Stomach (tissue), 4 donors: ENCODE measurements at regions not wholly inside any gene's neighbourhood (a gene's known extent, or its start where the extent isn't known, plus 50 kb on each side); places are given as distances from the start of the nearest gene placed in this dataset.

ENCODE experiments used
- EP300 ChIP-seq: sonication (generic); formaldehyde crosslinking; IDR thresholded peaks from one replicate; pipeline ENCODE4 v1.6.1; 2017; ENCODE audit warnings: antibody characterized with exemption
- POLR2A ChIP-seq, 4 donors: fragments of 450-650 bp; IDR thresholded peaks; one replicate each; pipeline ENCODE4 v1.6.1; 2016; ENCODE audit warnings: antibody characterized with exemption in 4 of 4, control low read depth in 2 of 4, mild to moderate bottlenecking in 1 of 4, moderate library complexity in 1 of 4
- POLR2AphosphoS5 ChIP-seq, 3 donors: sonication (generic); formaldehyde crosslinking; IDR thresholded peaks; one replicate each; pipeline ENCODE4 v1.6.1; 2016; ENCODE audit warnings: antibody characterized with exemption in 3 of 3
- TF ChIP-seq, protein P1 (sequence below), 7 experiments: fragments of 450-650 bp in 4 of 7; fragments of 200-600 bp in 3 of 7; sonication (generic) in 3 of 7; IDR thresholded peaks; one replicate each; pipeline ENCODE4 v1.5.1; 2016 to 2019; ENCODE audit warnings: antibody characterized with exemption in 7 of 7, control low read depth in 2 of 7, mild to moderate bottlenecking in 1 of 7

GRCh38 chr5:93255796-93256195 is 325.2 kb downstream of the NR2F1-AS1 start:
- TF ChIP-seq, protein P1, sequence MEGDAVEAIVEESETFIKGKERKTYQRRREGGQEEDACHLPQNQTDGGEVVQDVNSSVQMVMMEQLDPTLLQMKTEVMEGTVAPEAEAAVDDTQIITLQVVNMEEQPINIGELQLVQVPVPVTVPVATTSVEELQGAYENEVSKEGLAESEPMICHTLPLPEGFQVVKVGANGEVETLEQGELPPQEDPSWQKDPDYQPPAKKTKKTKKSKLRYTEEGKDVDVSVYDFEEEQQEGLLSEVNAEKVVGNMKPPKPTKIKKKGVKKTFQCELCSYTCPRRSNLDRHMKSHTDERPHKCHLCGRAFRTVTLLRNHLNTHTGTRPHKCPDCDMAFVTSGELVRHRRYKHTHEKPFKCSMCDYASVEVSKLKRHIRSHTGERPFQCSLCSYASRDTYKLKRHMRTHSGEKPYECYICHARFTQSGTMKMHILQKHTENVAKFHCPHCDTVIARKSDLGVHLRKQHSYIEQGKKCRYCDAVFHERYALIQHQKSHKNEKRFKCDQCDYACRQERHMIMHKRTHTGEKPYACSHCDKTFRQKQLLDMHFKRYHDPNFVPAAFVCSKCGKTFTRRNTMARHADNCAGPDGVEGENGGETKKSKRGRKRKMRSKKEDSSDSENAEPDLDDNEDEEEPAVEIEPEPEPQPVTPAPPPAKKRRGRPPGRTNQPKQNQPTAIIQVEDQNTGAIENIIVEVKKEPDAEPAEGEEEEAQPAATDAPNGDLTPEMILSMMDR (IDR thresholded peaks at IDR 0.05): no peak
- TF ChIP-seq EP300 (no peak), POLR2A (IDR thresholded peaks at IDR 0.05) (no peak), POLR2AphosphoS5 (IDR thresholded peaks at IDR 0.05) (no peak)
